GM12892 (cell line): ENCODE measurements at regions not wholly inside any gene's neighbourhood (a gene's known extent, or its start where the extent isn't known, plus 50 kb on each side); places are given as distances from the start of the nearest gene placed in this dataset.
"Not testable (repeated sequence)": the region's sequence is repeated elsewhere in the genome, so short reads cannot be mapped to it uniquely, and the experiment has no call there.

Experiments used
- DNase-seq: peaks from one replicate; pipeline ENCODE4 v3.0.0; 2011; ENCODE audit not compliant: insufficient read length
- FAIRE-seq: peaks from 2 replicates; lab custom pipeline; 2011; peaks lifted over from hg19 to GRCh38; lab: Jason Lieb, UNC
- POLR2A ChIP-seq: IDR thresholded peaks from 2 replicates; pipeline ENCODE4 v1.6.1; 2011; ENCODE audit warnings: low read depth, low read length, control low read depth
- POLR2AphosphoS5 ChIP-seq: IDR thresholded peaks from 2 replicates; pipeline ENCODE4 v1.6.1; 2011; ENCODE audit warnings: low read depth, low read length, control low read depth
- TAF1 ChIP-seq: IDR thresholded peaks from 2 replicates; pipeline ENCODE4 v1.6.1; 2011; ENCODE audit warnings: low read depth, mild to moderate bottlenecking, control low read depth, low read length, borderline replicate concordance

DNA sequence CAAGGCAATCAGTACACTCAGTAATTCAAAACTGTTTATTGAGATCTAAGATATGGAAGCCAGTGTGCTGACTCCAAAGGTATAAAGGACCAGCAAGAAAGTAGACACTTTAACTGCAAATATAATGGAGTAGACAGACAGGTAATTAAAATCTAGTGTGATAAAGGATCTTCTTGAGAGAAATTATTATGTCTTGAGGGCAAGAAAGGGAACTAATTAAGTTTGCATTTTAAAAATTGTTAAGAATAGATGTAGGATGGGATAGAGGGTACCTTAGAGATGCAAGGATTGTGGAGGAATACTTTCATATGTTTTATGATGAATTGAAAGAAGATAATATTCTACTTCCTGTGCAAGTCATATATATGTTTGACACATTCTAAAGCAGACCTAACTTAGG is 825.3 kb downstream of the LTN1 start:
- TF ChIP-seq TAF1 (no peak), POLR2AphosphoS5 (no peak), POLR2A (no peak)
- no peak for FAIRE-seq
- DNase-seq, result no peak

- not testable (repeated sequence) for FAIRE-seq, DNase-seq
Observed at GRCh38 chr21:28164519-28164918, 828.2 kb downstream of the LTN1 start.

GRCh38 chr21:28162052-28162451 is 830.6 kb downstream of the LTN1 start:
- FAIRE-seq, DNase-seq: not testable (repeated sequence)

DNA sequence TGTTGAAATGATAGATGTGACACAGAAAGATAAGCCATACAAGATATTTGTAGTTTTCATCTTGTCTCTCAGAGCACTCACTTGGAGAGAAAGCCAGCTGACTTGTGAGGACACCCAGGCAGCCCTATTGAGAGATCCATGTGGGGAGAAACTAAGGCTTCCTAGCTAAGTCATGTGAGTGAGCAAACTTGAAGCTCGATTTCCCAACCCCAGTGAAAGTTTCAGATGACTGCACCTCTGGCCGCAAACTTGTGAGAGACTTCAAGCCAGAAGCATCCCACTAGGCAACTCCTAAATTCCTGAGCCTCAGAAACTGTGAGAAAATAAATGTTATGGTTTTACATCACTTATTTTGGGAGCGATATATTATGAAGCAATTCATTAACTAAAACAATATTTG is 832.3 kb downstream of the LTN1 start:
- TF ChIP-seq POLR2A (no peak), POLR2AphosphoS5 (no peak), TAF1 (no peak)
- DNase-seq, result no peak
- no peak for FAIRE-seq

GRCh38 chr21:28159396-28159795 is 833.3 kb downstream of the LTN1 start:
- DNase-seq (no peak), FAIRE-seq (no peak)

GRCh38 chr21:28156590-28156989 is 836.1 kb downstream of the LTN1 start:
- TF ChIP-seq POLR2AphosphoS5 (no peak), TAF1 (no peak)

More at GRCh38 chr21:28159396-28159795, 833.3 kb downstream of the LTN1 start:
- TF ChIP-seq POLR2A (no peak), POLR2AphosphoS5 (no peak), TAF1 (no peak)

DNA sequence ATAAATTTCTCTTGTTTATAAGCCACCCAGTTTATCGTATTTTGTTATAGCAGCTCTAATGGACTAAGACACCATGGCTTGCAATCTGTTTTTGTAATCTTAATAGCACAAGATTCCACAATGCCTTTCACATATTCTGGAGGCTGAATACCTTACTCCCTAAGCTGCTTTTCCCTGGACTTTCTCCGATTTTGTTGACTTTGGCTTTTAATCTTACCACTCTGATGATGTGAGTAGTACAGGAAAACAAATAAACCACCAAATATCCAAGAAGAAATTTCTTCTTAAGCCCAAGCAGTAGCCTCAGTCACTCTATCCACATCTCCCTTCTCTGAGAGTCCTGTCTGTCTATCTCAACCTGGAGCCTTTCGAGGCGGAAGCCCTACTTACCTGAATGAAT is 838.6 kb downstream of the LTN1 start:
- TF ChIP-seq POLR2A, result no peak
- TF ChIP-seq POLR2AphosphoS5, result no peak
- TF ChIP-seq TAF1, result no peak
- no peak for FAIRE-seq

More at GRCh38 chr21:28156590-28156989, 836.1 kb downstream of the LTN1 start:
- FAIRE-seq (no peak), DNase-seq (no peak)

GRCh38 chr21:28152732-28153131 is 839.9 kb downstream of the LTN1 start:
- TF ChIP-seq POLR2AphosphoS5, result no peak
- TF ChIP-seq POLR2A, result no peak
- TF ChIP-seq TAF1, result no peak
- FAIRE-seq (no peak), DNase-seq (no peak)

More for the DNA sequence above, 838.6 kb downstream of the LTN1 start:
- no peak for DNase-seq

- DNase-seq, result no peak
- TF ChIP-seq POLR2AphosphoS5 (no peak), POLR2A (no peak), TAF1 (no peak)
- no peak for FAIRE-seq
Observed at GRCh38 chr21:28151758-28152157, 840.9 kb downstream of the LTN1 start.

GRCh38 chr21:28150778-28151177 is 841.9 kb downstream of the LTN1 start:
- FAIRE-seq (no peak), DNase-seq (no peak)
- TF ChIP-seq POLR2A (no peak), TAF1 (no peak), POLR2AphosphoS5 (no peak)

GRCh38 chr21:28148400-28149064 is 844.1 kb downstream of the LTN1 start:
- DNase-seq (no peak), FAIRE-seq (no peak)
- TF ChIP-seq POLR2AphosphoS5 (no peak), POLR2A (no peak), TAF1 (no peak)

GRCh38 chr21:28144653-28145052 is 848.0 kb downstream of the LTN1 start:
- no peak for TF ChIP-seq TAF1
- TF ChIP-seq POLR2AphosphoS5, result no peak
- no peak for TF ChIP-seq POLR2A
- FAIRE-seq (no peak), DNase-seq (no peak)

DNA sequence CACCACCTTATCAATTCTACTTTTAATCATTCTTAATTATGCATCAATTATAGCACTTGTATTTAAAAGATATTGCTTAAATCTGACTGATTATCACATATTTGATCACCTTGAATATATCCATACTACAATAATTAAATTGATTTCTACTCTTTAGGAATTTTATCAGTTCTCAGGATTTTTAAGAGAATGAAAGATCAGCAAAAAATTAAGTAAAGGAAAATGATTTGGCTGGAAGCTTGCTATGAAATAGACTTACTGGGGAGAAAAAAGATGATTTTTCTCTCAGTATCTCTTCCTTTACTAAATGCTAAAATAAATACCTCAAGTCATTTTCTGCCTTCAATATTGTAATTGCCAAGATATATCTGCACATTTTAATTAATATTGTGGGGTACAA is 848.6 kb downstream of the LTN1 start:
- no peak for DNase-seq
- FAIRE-seq, result no peak
- TF ChIP-seq POLR2A (no peak), POLR2AphosphoS5 (no peak), TAF1 (no peak)
